Calu3 (cell line): ENCODE measurements at regions not wholly inside any gene's neighbourhood (a gene's known extent, or its start where the extent isn't known, plus 50 kb on each side); places are given as distances from the start of the nearest gene placed in this dataset.
"Not testable (repeated sequence)": the region's sequence is repeated elsewhere in the genome, so short reads cannot be mapped to it uniquely, and the experiment has no call there.

Source experiments
- BruUV-seq: library from RNA; stranded (reverse); fragments of 400-500 nt; replicated peaks from 2 replicates; lab custom pipeline; 2021; lab: Mats Ljungman, UMichigan
- CTCF ChIA-PET: fragments of 300-600 bp; sonication (Branson Sonifier 250); formaldehyde crosslinking; loops from one replicate; lab custom pipeline; 2022; ENCODE audit warnings: antibody characterized with exemption; lab: Charles Lee
- DNase-seq: peaks from one replicate; pipeline ENCODE4 v3.0.0; 2022
- H3K27ac Mint-ChIP-seq: one replicate; pipeline ENCODE4 v1.8.0; 2022; ENCODE audit warnings: mixed read lengths; ENCODE audit not compliant: unreplicated experiment
- H3K27me3 Mint-ChIP-seq: one replicate; pipeline ENCODE4 v1.8.0; 2022; ENCODE audit warnings: mixed read lengths; ENCODE audit not compliant: unreplicated experiment
- H3K36me3 Mint-ChIP-seq: one replicate; pipeline ENCODE4 v1.8.0; 2022; ENCODE audit warnings: mild to moderate bottlenecking, moderate library complexity, mixed read lengths; ENCODE audit not compliant: insufficient read depth, unreplicated experiment
- H3K4me1 Mint-ChIP-seq: one replicate; pipeline ENCODE4 v1.8.0; 2022; ENCODE audit warnings: mild to moderate bottlenecking, low read depth, mixed read lengths; ENCODE audit not compliant: unreplicated experiment
- H3K4me3 Mint-ChIP-seq: one replicate; pipeline ENCODE4 v1.8.0; 2022; ENCODE audit warnings: mild to moderate bottlenecking, low read depth, moderate library complexity, mixed read lengths; ENCODE audit not compliant: unreplicated experiment
- H3K9me3 Mint-ChIP-seq: one replicate; pipeline ENCODE4 v1.8.0; 2022; ENCODE audit warnings: low read depth, mixed read lengths; ENCODE audit not compliant: unreplicated experiment
- CTCF ChIP-seq: fragments of 200-600 bp; IDR thresholded peaks from one replicate; pipeline ENCODE4 v1.8.0; 2022; ENCODE audit warnings: antibody characterized with exemption; ENCODE audit not compliant: unreplicated experiment
- intact Hi-C: fragments of 100-400 bp; cut with micrococcal nuclease; formaldehyde crosslinking; loops from one replicate; pipeline ENCODE4 v1.10.0; 2022; ENCODE audit not compliant: unreplicated experiment

GRCh38 chr6:141394565-141395051 lies 738.1 kb upstream of the GJE1 start:
- no TSS peak for BruUV-seq
- TF ChIP-seq CTCF: no peak
- CTCF ChIA-PET: no interaction called here

GRCh38 chr6:141394125-141394536 lies 738.6 kb upstream of the GJE1 start:
- Mint-ChIP-seq H3K36me3 (no peaks in the 10 kb centered on the region), H3K4me3 (no peak overlapping the region), H3K9me3 (no peaks in the 10 kb centered on the region), H3K4me1 (no peaks in the 10 kb centered on the region), H3K27me3 (no peaks in the 10 kb centered on the region), H3K27ac (no peak overlapping the region)
- no TSS peak for BruUV-seq
- no peak for DNase-seq
- TF ChIP-seq CTCF: no peak
- intact Hi-C loops: no loop called here
- CTCF ChIA-PET: no interaction called here

More at GRCh38 chr6:141394565-141395051, 738.1 kb upstream of the GJE1 start:
- Mint-ChIP-seq H3K4me1 (no peaks in the 10 kb centered on the region), H3K9me3 (no peaks in the 10 kb centered on the region), H3K27ac (no peak overlapping the region), H3K36me3 (no peaks in the 10 kb centered on the region), H3K27me3 (no peaks in the 10 kb centered on the region), H3K4me3 (no peak overlapping the region)
- intact Hi-C loops: no loop called here
- no peak for DNase-seq

GRCh38 chr6:141393405-141394124 lies 739.2 kb upstream of the GJE1 start:
- H3K27ac Mint-ChIP-seq: no peak overlapping the region
- CTCF ChIA-PET: no interaction called here
- no peak for TF ChIP-seq CTCF
- no peaks in the 10 kb centered on the region for H3K36me3 Mint-ChIP-seq
- H3K4me1 Mint-ChIP-seq: no peaks in the 10 kb centered on the region
- no peaks in the 10 kb centered on the region for H3K27me3 Mint-ChIP-seq
- no peak for DNase-seq
- H3K4me3 Mint-ChIP-seq: no peak overlapping the region
- no TSS peak for BruUV-seq
- intact Hi-C loops: no loop called here
- H3K9me3 Mint-ChIP-seq: no peaks in the 10 kb centered on the region

GRCh38 chr6:141391135-141391534 lies 741.6 kb upstream of the GJE1 start:
- H3K27ac Mint-ChIP-seq, H3K36me3 Mint-ChIP-seq, CTCF ChIA-PET, H3K27me3 Mint-ChIP-seq, H3K4me3 Mint-ChIP-seq, H3K4me1 Mint-ChIP-seq, H3K9me3 Mint-ChIP-seq, DNase-seq, intact Hi-C loops, BruUV-seq: not testable (repeated sequence)

GRCh38 chr6:141388666-141389065 lies 744.1 kb upstream of the GJE1 start:
- DNase-seq: no peak
- H3K4me3 Mint-ChIP-seq: no peak overlapping the region
- TF ChIP-seq CTCF: no peak
- no peaks in the 10 kb centered on the region for H3K9me3 Mint-ChIP-seq
- no peak overlapping the region for H3K27ac Mint-ChIP-seq
- no peaks in the 10 kb centered on the region for H3K27me3 Mint-ChIP-seq
- BruUV-seq: no TSS peak
- no peaks in the 10 kb centered on the region for H3K36me3 Mint-ChIP-seq
- intact Hi-C loops: no loop called here
- CTCF ChIA-PET: no interaction called here
- no peaks in the 10 kb centered on the region for H3K4me1 Mint-ChIP-seq
